NT2/D1 (cell line): ENCODE measurements at regions not wholly inside any gene's neighbourhood (a gene's known extent, or its start where the extent isn't known, plus 50 kb on each side); places are given as distances from the start of the nearest gene placed in this dataset.

Experiments used
- DNase-seq: peaks from one replicate; pipeline ENCODE4 v3.0.0-alpha.2; 2011; ENCODE audit warnings: low read depth, low spot score
- H3K27me3 ChIP-seq: 2 replicates; pipeline ENCODE4 v1.6.0; 2011; ENCODE audit warnings: mild to moderate bottlenecking; ENCODE audit not compliant: insufficient read length, insufficient read depth
- H3K36me3 ChIP-seq: 2 replicates; pipeline ENCODE4 v1.6.1; 2011; ENCODE audit warnings: mild to moderate bottlenecking, low read length, mixed read lengths; ENCODE audit not compliant: insufficient read depth, insufficient read length
- H3K4me1 ChIP-seq: 2 replicates; pipeline ENCODE4 v1.5.1; 2011; ENCODE audit not compliant: insufficient read depth, insufficient read length
- H3K4me3 ChIP-seq: 2 replicates; pipeline ENCODE4 v1.5.1; 2011; ENCODE audit warnings: low read depth; ENCODE audit not compliant: insufficient read length
- H3K9ac ChIP-seq: 2 replicates; pipeline ENCODE4 v1.6.0; 2011; ENCODE audit warnings: low read depth; ENCODE audit not compliant: insufficient read length
- H3K9me3 ChIP-seq: 2 replicates; pipeline ENCODE4 v1.5.1; 2011; ENCODE audit warnings: mild to moderate bottlenecking, low read length; ENCODE audit not compliant: insufficient read depth
- SUZ12 ChIP-seq: IDR thresholded peaks from 2 replicates; pipeline ENCODE4 v1.6.1; 2011; ENCODE audit not compliant: insufficient read length, insufficient read depth; ENCODE audit errors: extremely low read depth
- YY1 ChIP-seq: IDR thresholded peaks from 2 replicates; pipeline ENCODE4 v1.6.1; 2011; ENCODE audit not compliant: insufficient read length, insufficient read depth
- ZNF274 ChIP-seq: IDR thresholded peaks from 2 replicates; pipeline ENCODE4 v1.6.1; 2011; ENCODE audit warnings: mild to moderate bottlenecking, low read depth, low read length

GRCh38 chr5:38207343-38207742 lies 51.0 kb upstream of the EGFLAM start:
- Histone ChIP-seq H3K27me3 (no peaks in the 10 kb centered on the region), H3K4me3 (no peak overlapping the region), H3K9ac (no peak overlapping the region), H3K4me1 (no peaks in the 10 kb centered on the region), H3K36me3 (no peaks in the 10 kb centered on the region), H3K9me3 (no peaks in the 10 kb centered on the region)
- DNase-seq, result no peak
- TF ChIP-seq ZNF274 (no peak), YY1 (no peak), SUZ12 (no peak)

GRCh38 chr5:38202741-38203140 lies 55.6 kb upstream of the EGFLAM start:
- TF ChIP-seq ZNF274 (no peak), YY1 (no peak), SUZ12 (no peak)
- Histone ChIP-seq H3K4me3 (no peak overlapping the region), H3K9ac (no peak overlapping the region), H3K9me3 (no peaks in the 10 kb centered on the region), H3K27me3 (no peaks in the 10 kb centered on the region), H3K4me1 (no peaks in the 10 kb centered on the region), H3K36me3 (no peaks in the 10 kb centered on the region)
- no peak for DNase-seq

- no peak for DNase-seq
- H3K9me3 ChIP-seq, result no peaks in the 10 kb centered on the region
- H3K4me1 ChIP-seq, result no peaks in the 10 kb centered on the region
- no peak overlapping the region for H3K4me3 ChIP-seq
- H3K36me3 ChIP-seq, result no peaks in the 10 kb centered on the region
- no peak overlapping the region for H3K9ac ChIP-seq
- no peaks in the 10 kb centered on the region for H3K27me3 ChIP-seq
- TF ChIP-seq YY1, result no peak
Measured at GRCh38 chr5:38200872-38201557, 57.3 kb upstream of the EGFLAM start.

GRCh38 chr5:38197118-38197517 lies 61.2 kb upstream of the EGFLAM start:
- Histone ChIP-seq H3K9me3 (no peaks in the 10 kb centered on the region), H3K27me3 (no peaks in the 10 kb centered on the region), H3K4me1 (no peaks in the 10 kb centered on the region), H3K4me3 (no peak overlapping the region), H3K9ac (no peak overlapping the region), H3K36me3 (no peaks in the 10 kb centered on the region)
- no peak for DNase-seq
- no peak for TF ChIP-seq SUZ12
- TF ChIP-seq ZNF274, result no peak
- no peak for TF ChIP-seq YY1

GRCh38 chr5:38193015-38193581 lies 65.3 kb upstream of the EGFLAM start:
- Histone ChIP-seq H3K9ac (no peak overlapping the region), H3K36me3 (no peaks in the 10 kb centered on the region), H3K27me3 (no peaks in the 10 kb centered on the region), H3K4me3 (no peak overlapping the region), H3K4me1 (no peaks in the 10 kb centered on the region), H3K9me3 (peaks cover 5% of the 10 kb centered on the region)
- TF ChIP-seq SUZ12 (no peak), ZNF274 (no peak), YY1 (no peak)
- peak; percentile 44 for DNase-seq

- no peak for DNase-seq
- H3K27me3 ChIP-seq, result no peaks in the 10 kb centered on the region
- H3K4me3 ChIP-seq, result no peak overlapping the region
- H3K9me3 ChIP-seq, result peaks cover 5% of the 10 kb centered on the region
- H3K36me3 ChIP-seq, result no peaks in the 10 kb centered on the region
- no peaks in the 10 kb centered on the region for H3K4me1 ChIP-seq
- TF ChIP-seq YY1 (no peak), ZNF274 (no peak), SUZ12 (no peak)
- no peak overlapping the region for H3K9ac ChIP-seq
Measured at GRCh38 chr5:38191693-38192092, 66.7 kb upstream of the EGFLAM start.

GRCh38 chr5:38190111-38190510 lies 68.2 kb upstream of the EGFLAM start:
- DNase-seq, result no peak
- Histone ChIP-seq H3K4me3 (no peak overlapping the region), H3K9me3 (peaks cover 5% of the 10 kb centered on the region), H3K27me3 (no peaks in the 10 kb centered on the region), H3K4me1 (no peaks in the 10 kb centered on the region), H3K36me3 (no peaks in the 10 kb centered on the region), H3K9ac (no peak overlapping the region)
- no peak for TF ChIP-seq YY1
- no peak for TF ChIP-seq ZNF274
- TF ChIP-seq SUZ12, result no peak
